Neural crest cell (in vitro differentiated cells): ENCODE measurements at regions not wholly inside any gene's neighbourhood (a gene's known extent, or its start where the extent isn't known, plus 50 kb on each side); places are given as distances from the start of the nearest gene placed in this dataset.

Experiments
- DNase-seq: peaks from one replicate; pipeline ENCODE4 v3.0.0; 2021; ENCODE audit warnings: low read depth, mixed read lengths, low spot score
- H3K27ac Mint-ChIP-seq: one replicate; pipeline ENCODE4 v1.8.0; 2021; ENCODE audit warnings: mild to moderate bottlenecking, mixed read lengths; ENCODE audit not compliant: unreplicated experiment
- H3K27me3 Mint-ChIP-seq: 2 replicates; pipeline ENCODE4 v1.8.0; 2021; ENCODE audit warnings: low read depth, mild to moderate bottlenecking, mixed read lengths
- H3K36me3 Mint-ChIP-seq: 2 replicates; pipeline ENCODE4 v1.8.0; 2021; ENCODE audit warnings: low read depth, mild to moderate bottlenecking, mixed read lengths
- H3K4me1 Mint-ChIP-seq: 2 replicates; pipeline ENCODE4 v1.8.0; 2021; ENCODE audit warnings: mixed read lengths
- H3K4me3 Mint-ChIP-seq: one replicate; pipeline ENCODE4 v1.8.0; 2021; ENCODE audit warnings: mild to moderate bottlenecking, mixed read lengths
- H3K9me3 Mint-ChIP-seq: 2 replicates; pipeline ENCODE4 v1.8.0; 2021; ENCODE audit warnings: mixed read lengths
- CTCF ChIP-seq: fragments of 200-600 bp; sonication (generic); conservative IDR thresholded peaks from 2 replicates; pipeline ENCODE4 v1.5.0; 2021; ENCODE audit warnings: antibody characterized with exemption, mild to moderate bottlenecking

- TF ChIP-seq CTCF, result no peak
- Mint-ChIP-seq H3K36me3 (no peaks in the 10 kb centered on the region), H3K4me3 (no peak overlapping the region), H3K9me3 (no peaks in the 10 kb centered on the region), H3K4me1 (peaks cover 11% of the 10 kb centered on the region), H3K27me3 (no peaks in the 10 kb centered on the region), H3K27ac (no peak overlapping the region)
- no peak for DNase-seq
Observed at GRCh38 chr1:59137276-59137615, 159.6 kb upstream of the FGGY start.

- Mint-ChIP-seq H3K36me3 (no peaks in the 10 kb centered on the region), H3K9me3 (no peaks in the 10 kb centered on the region), H3K4me3 (no peak overlapping the region), H3K27me3 (no peaks in the 10 kb centered on the region), H3K4me1 (peaks cover 10% of the 10 kb centered on the region), H3K27ac (no peak overlapping the region)
- no peak for DNase-seq
- TF ChIP-seq CTCF, result no peak
Observed at GRCh38 chr1:59137968-59138367, 158.9 kb upstream of the FGGY start.

GRCh38 chr1:59138402-59138801 lies 158.5 kb upstream of the FGGY start:
- TF ChIP-seq CTCF, result no peak
- no peak overlapping the region for H3K27ac Mint-ChIP-seq
- H3K4me3 Mint-ChIP-seq, result no peak overlapping the region
- no peaks in the 10 kb centered on the region for H3K36me3 Mint-ChIP-seq
- peaks cover 12% of the 10 kb centered on the region for H3K4me1 Mint-ChIP-seq
- H3K27me3 Mint-ChIP-seq, result no peaks in the 10 kb centered on the region
- H3K9me3 Mint-ChIP-seq, result no peaks in the 10 kb centered on the region
- no peak for DNase-seq

GRCh38 chr1:59139396-59139795 lies 157.5 kb upstream of the FGGY start:
- no peaks in the 10 kb centered on the region for H3K27me3 Mint-ChIP-seq
- TF ChIP-seq CTCF, result no peak
- H3K4me1 Mint-ChIP-seq, result peaks cover 16% of the 10 kb centered on the region
- H3K36me3 Mint-ChIP-seq, result no peaks in the 10 kb centered on the region
- DNase-seq, result no peak
- H3K27ac Mint-ChIP-seq, result no peak overlapping the region
- H3K9me3 Mint-ChIP-seq, result no peaks in the 10 kb centered on the region
- no peak overlapping the region for H3K4me3 Mint-ChIP-seq

- DNase-seq, result no peak
- H3K27me3 Mint-ChIP-seq, result peaks cover under 1% of the 10 kb centered on the region
- H3K9me3 Mint-ChIP-seq, result no peaks in the 10 kb centered on the region
- H3K27ac Mint-ChIP-seq, result no peak overlapping the region
- no peak overlapping the region for H3K4me3 Mint-ChIP-seq
- peaks cover 18% of the 10 kb centered on the region for H3K4me1 Mint-ChIP-seq
- no peak for TF ChIP-seq CTCF
- H3K36me3 Mint-ChIP-seq, result no peaks in the 10 kb centered on the region
Observed at GRCh38 chr1:59141267-59141863, 155.5 kb upstream of the FGGY start.
